Heart left ventricle (tissue), 13 donors: ENCODE measurements at regions not wholly inside any gene's neighbourhood (a gene's known extent, or its start where the extent isn't known, plus 50 kb on each side); places are given as distances from the start of the nearest gene placed in this dataset.

Experiments
- CTCF ChIP-seq, 12 donors: fragments of 200-600 bp; sonication (generic) in 4 of 12; IDR thresholded peaks; one replicate each; pipeline versions ENCODE4 v1.5.0 to v1.8.0; 2018 to 2022; ENCODE audit warnings: antibody characterized with exemption in 12 of 12, mild to moderate bottlenecking in 5 of 12
- POLR2A ChIP-seq, 2 donors: fragments of 450-650 bp; IDR thresholded peaks; one replicate each; pipeline ENCODE4 v1.6.1; 2017; ENCODE audit warnings: antibody characterized with exemption in 2 of 2, mild to moderate bottlenecking in 2 of 2, moderate library complexity in 2 of 2
- donor health status: ischemic (EF 13 %, LVEDD 7.1; RV severe dilation, severe dysfunction).
- donor health status: DM: no; HTN: yes; CAD: no.
- donor health status: DM: no; HTN: no; CAD: no.
- donor health status: ischemic (EF 25% LVEDD 6.9; RV normal size, moderate dysfunction).
- donor health status: ischemic (EF 25% LVEDD 5.7; RV mildly dilated, moderate dysfunction).
- donor health status: ischemic (EF 35%, LVEDD 5.7; RV mildly dilated, moderate dysfunction).
- donor health status: nonischemic (EF 11% LVEDD 7.7; RV severe dilation, severe dysfunction).
- donor health status: DM: yes; HTN: yes; CAD: no.
- donor health status: PGD.
- donor health status: ischemic (EF 29% LVEDD 5.4; RV normal size, mild dysfunction).
- donor health status: nonischemic (EF 23%, LVEDD 6.1; RV moderate dilation, normal function).

GRCh38 chr2:164110515-164110914 is 374.7 kb upstream of the FIGN start:
- no peak for TF ChIP-seq CTCF (IDR thresholded peaks at IDR 0.05)
- TF ChIP-seq POLR2A (IDR thresholded peaks at IDR 0.05) = no peak
